Smooth muscle cell (in vitro differentiated cells): ENCODE measurements at regions not wholly inside any gene's neighbourhood (a gene's known extent, or its start where the extent isn't known, plus 50 kb on each side); places are given as distances from the start of the nearest gene placed in this dataset.

Source experiments
- DNase-seq: peaks from one replicate; lab custom pipeline; 2025; ENCODE audit not compliant: unreplicated experiment; lab: John Stamatoyannopoulos, UW
- H2AFZ ChIP-seq: fragments of 200-600 bp; sonication (generic); 2 replicates; pipeline ENCODE4 v1.6.0; 2016; ENCODE audit warnings: antibody characterized with exemption, low read depth, mild to moderate bottlenecking
- H3F3A ChIP-seq: fragments of 200-600 bp; sonication (generic); 2 replicates; pipeline ENCODE4 v1.6.0; 2017; ENCODE audit warnings: antibody characterized with exemption, low read depth
- H3K27ac ChIP-seq: fragments of 200-600 bp; sonication (generic); 2 replicates; pipeline ENCODE4 v1.5.1; 2016; ENCODE audit warnings: low read depth, mild to moderate bottlenecking
- H3K27me3 ChIP-seq: fragments of 200-600 bp; sonication (generic); 2 replicates; pipeline ENCODE4 v1.6.1; 2016; ENCODE audit warnings: low read depth, mild to moderate bottlenecking
- H3K36me3 ChIP-seq: fragments of 200-600 bp; sonication (generic); 2 replicates; pipeline ENCODE4 v1.5.1; 2016; ENCODE audit warnings: low read depth
- H3K4me1 ChIP-seq: fragments of 200-600 bp; sonication (generic); 2 replicates; pipeline ENCODE4 v1.5.1; 2016; ENCODE audit warnings: low read depth
- H3K4me2 ChIP-seq: fragments of 200-600 bp; sonication (generic); 2 replicates; pipeline ENCODE4 v1.6.0; 2016; ENCODE audit warnings: mild to moderate bottlenecking
- H3K4me3 ChIP-seq: fragments of 200-600 bp; sonication (generic); 2 replicates; pipeline ENCODE4 v1.5.1; 2016; ENCODE audit warnings: mild to moderate bottlenecking
- H3K79me2 ChIP-seq: fragments of 200-600 bp; sonication (generic); 2 replicates; pipeline ENCODE4 v1.6.0; 2016; ENCODE audit warnings: low read depth, mild to moderate bottlenecking
- H3K9ac ChIP-seq: fragments of 200-600 bp; sonication (generic); 2 replicates; pipeline ENCODE4 v1.6.0; 2016; ENCODE audit warnings: low read depth
- H3K9me3 ChIP-seq: fragments of 200-600 bp; sonication (generic); replicated peaks from 2 replicates; pipeline ENCODE4 v1.5.1; 2016; ENCODE audit warnings: low read depth
- H4K20me1 ChIP-seq: fragments of 200-600 bp; sonication (generic); 2 replicates; pipeline ENCODE4 v1.6.0; 2016; ENCODE audit warnings: low read depth
- WGBS: methylation state at CpG from one replicate; pipeline ENCODE4 v1.1.7; 2016; ENCODE audit warnings: low lambda C conversion rate; 5-methylcytosine and 5-hydroxymethylcytosine counted together
- TF ChIP-seq, protein P1 (sequence below): fragments of 200-600 bp; sonication (generic); IDR thresholded peaks from 2 replicates; pipeline ENCODE4 v1.5.1; 2017; ENCODE audit warnings: borderline replicate concordance, mild to moderate bottlenecking, antibody characterized with exemption; ENCODE audit not compliant: insufficient read depth, poor library complexity, severe bottlenecking

GRCh38 chr7:59079-60016 is 133.0 kb upstream of the FAM20C start:
- Histone ChIP-seq H2AFZ (no peak overlapping the region), H3K4me3 (no peak overlapping the region)

GRCh38 chr7:60017-60675 is 132.2 kb upstream of the FAM20C start:
- no peaks in the 10 kb centered on the region for H3K79me2 ChIP-seq
- DNase-seq, result no peak
- 93% methylated on average over 16 of the region's 16 CpGs for WGBS
- H3K4me2 ChIP-seq, result no peak overlapping the region
- no peak overlapping the region for H2AFZ ChIP-seq
- no peaks in the 10 kb centered on the region for H3K36me3 ChIP-seq
- no peak overlapping the region for H3K27ac ChIP-seq
- H3K4me3 ChIP-seq, result no peak overlapping the region
- H3K9ac ChIP-seq, result no peak overlapping the region
- no peaks in the 10 kb centered on the region for H3K27me3 ChIP-seq
- no peaks in the 10 kb centered on the region for H3K9me3 ChIP-seq
- H3F3A ChIP-seq, result no peaks in the 10 kb centered on the region
- no peaks in the 10 kb centered on the region for H3K4me1 ChIP-seq
- TF ChIP-seq, protein P1, sequence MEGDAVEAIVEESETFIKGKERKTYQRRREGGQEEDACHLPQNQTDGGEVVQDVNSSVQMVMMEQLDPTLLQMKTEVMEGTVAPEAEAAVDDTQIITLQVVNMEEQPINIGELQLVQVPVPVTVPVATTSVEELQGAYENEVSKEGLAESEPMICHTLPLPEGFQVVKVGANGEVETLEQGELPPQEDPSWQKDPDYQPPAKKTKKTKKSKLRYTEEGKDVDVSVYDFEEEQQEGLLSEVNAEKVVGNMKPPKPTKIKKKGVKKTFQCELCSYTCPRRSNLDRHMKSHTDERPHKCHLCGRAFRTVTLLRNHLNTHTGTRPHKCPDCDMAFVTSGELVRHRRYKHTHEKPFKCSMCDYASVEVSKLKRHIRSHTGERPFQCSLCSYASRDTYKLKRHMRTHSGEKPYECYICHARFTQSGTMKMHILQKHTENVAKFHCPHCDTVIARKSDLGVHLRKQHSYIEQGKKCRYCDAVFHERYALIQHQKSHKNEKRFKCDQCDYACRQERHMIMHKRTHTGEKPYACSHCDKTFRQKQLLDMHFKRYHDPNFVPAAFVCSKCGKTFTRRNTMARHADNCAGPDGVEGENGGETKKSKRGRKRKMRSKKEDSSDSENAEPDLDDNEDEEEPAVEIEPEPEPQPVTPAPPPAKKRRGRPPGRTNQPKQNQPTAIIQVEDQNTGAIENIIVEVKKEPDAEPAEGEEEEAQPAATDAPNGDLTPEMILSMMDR, result no peak
- no peaks in the 10 kb centered on the region for H4K20me1 ChIP-seq

More at GRCh38 chr7:59079-60016, 133.0 kb upstream of the FAM20C start:
- H3K27ac ChIP-seq, result no peak overlapping the region
- H3K36me3 ChIP-seq, result no peaks in the 10 kb centered on the region
- TF ChIP-seq, protein P1, result no peak
- no peaks in the 10 kb centered on the region for H3K27me3 ChIP-seq
- no peaks in the 10 kb centered on the region for H3K79me2 ChIP-seq
- no peaks in the 10 kb centered on the region for H3F3A ChIP-seq
- no peaks in the 10 kb centered on the region for H4K20me1 ChIP-seq
- no peak overlapping the region for H3K9ac ChIP-seq
- H3K4me1 ChIP-seq, result no peaks in the 10 kb centered on the region
- WGBS, result 63% methylated on average over 16 of the region's 16 CpGs
- H3K4me2 ChIP-seq, result no peak overlapping the region
- no peak for DNase-seq
- no peaks in the 10 kb centered on the region for H3K9me3 ChIP-seq

- whole genome bisulfite sequencing, result 94% methylated on average over 9 of the region's 9 CpGs
- H3F3A ChIP-seq, result no peaks in the 10 kb centered on the region
- TF ChIP-seq, protein P1, result no peak
Measured at GRCh38 chr7:60706-61105, 131.7 kb upstream of the FAM20C start.

More at GRCh38 chr7:60706-61105, 131.7 kb upstream of the FAM20C start:
- H3K9me3 ChIP-seq, result no peaks in the 10 kb centered on the region
- no peaks in the 10 kb centered on the region for H3K27me3 ChIP-seq
- no peaks in the 10 kb centered on the region for H3K36me3 ChIP-seq
- no peaks in the 10 kb centered on the region for H3K4me1 ChIP-seq
- H3K79me2 ChIP-seq, result no peaks in the 10 kb centered on the region
- no peak for DNase-seq
- H3K9ac ChIP-seq, result no peak overlapping the region
- no peak overlapping the region for H3K4me2 ChIP-seq
- H2AFZ ChIP-seq, result no peak overlapping the region
- no peak overlapping the region for H3K4me3 ChIP-seq
- no peaks in the 10 kb centered on the region for H4K20me1 ChIP-seq
- H3K27ac ChIP-seq, result no peak overlapping the region
